SU-DHL-6 (cell line): ENCODE measurements at regions not wholly inside any gene's neighbourhood (a gene's known extent, or its start where the extent isn't known, plus 50 kb on each side); places are given as distances from the start of the nearest gene placed in this dataset.

ENCODE experiments used
- H2AFZ ChIP-seq: fragments of 200-600 bp; sonication (generic); 2 replicates; pipeline ENCODE4 v1.6.1; 2014; ENCODE audit warnings: low read depth, mild to moderate bottlenecking, moderate library complexity, mixed read lengths, antibody characterized with exemption, low read length; ENCODE audit not compliant: severe bottlenecking
- H3F3A ChIP-seq: fragments of 200-600 bp; shearing (Covaris generic); 2 replicates; pipeline ENCODE4 v1.6.0; 2016; ENCODE audit warnings: antibody characterized with exemption, mild to moderate bottlenecking; ENCODE audit not compliant: insufficient read depth
- H3K27ac ChIP-seq: fragments of 200-600 bp; sonication (generic); 2 replicates; pipeline ENCODE4 v1.5.1; 2016; ENCODE audit warnings: low read depth, mild to moderate bottlenecking, low read length, moderate library complexity, mixed read lengths
- H3K27me3 ChIP-seq: fragments of 200-600 bp; sonication (generic), shearing (Covaris generic); 2 replicates; pipeline ENCODE4 v1.6.0; 2014; ENCODE audit warnings: mild to moderate bottlenecking, low read length
- H3K36me3 ChIP-seq: fragments of 200-600 bp; sonication (generic); 2 replicates; pipeline ENCODE4 v1.6.1; 2014; ENCODE audit warnings: mild to moderate bottlenecking, low read length, mixed read lengths
- H3K4me2 ChIP-seq: fragments of 300-600, 200-600 bp; shearing (Covaris generic), sonication (generic); 2 replicates; pipeline ENCODE4 v1.6.0; 2014; ENCODE audit warnings: low read length, low read depth, mild to moderate bottlenecking; ENCODE audit not compliant: poor library complexity, severe bottlenecking
- H3K4me3 ChIP-seq: fragments of 200-600 bp; sonication (generic); 2 replicates; pipeline ENCODE4 v1.5.1; 2014; ENCODE audit warnings: antibody characterized with exemption, low read length, mild to moderate bottlenecking, mixed read lengths; ENCODE audit not compliant: insufficient read depth, poor library complexity, severe bottlenecking
- H3K79me2 ChIP-seq: fragments of 200-600 bp; sonication (generic); 2 replicates; pipeline ENCODE4 v1.6.1; 2014; ENCODE audit warnings: mild to moderate bottlenecking, low read length, moderate library complexity; ENCODE audit not compliant: insufficient read depth
- H3K9ac ChIP-seq: fragments of 200-600 bp; sonication (generic); 2 replicates; pipeline ENCODE4 v1.7.0; 2014; ENCODE audit warnings: mild to moderate bottlenecking, low read length
- H3K9me2 ChIP-seq: fragments of 200-600 bp; sonication (generic); replicated peaks from 2 replicates; pipeline ENCODE4 v1.6.1; 2014; ENCODE audit warnings: low read length; ENCODE audit not compliant: insufficient read depth
- H3K9me3 ChIP-seq: fragments of 200-600 bp; sonication (generic); 2 replicates; pipeline ENCODE4 v1.6.1; 2014; ENCODE audit warnings: low read length, mixed read lengths; ENCODE audit not compliant: insufficient read depth
- H4K20me1 ChIP-seq: fragments of 200-600 bp; sonication (generic); 2 replicates; pipeline ENCODE4 v1.6.1; 2014; ENCODE audit warnings: low read depth, mild to moderate bottlenecking, antibody characterized with exemption, low read length, moderate library complexity, mixed read lengths
- EZH2phosphoT487 ChIP-seq: fragments of 200-600 bp; sonication (generic), shearing (Covaris generic); conservative IDR thresholded peaks from 2 replicates; pipeline ENCODE4 v1.6.1; 2018; ENCODE audit warnings: mild to moderate bottlenecking, antibody characterized with exemption, low read length, moderate library complexity, mixed read lengths
- TF ChIP-seq, protein P1 (sequence below): fragments of 200-600 bp; sonication (generic); IDR thresholded peaks from one replicate; pipeline ENCODE4 v1.5.1; 2017; ENCODE audit warnings: antibody characterized with exemption, mild to moderate bottlenecking, low read length, moderate library complexity; ENCODE audit not compliant: insufficient read depth, poor library complexity, severe bottlenecking

DNA sequence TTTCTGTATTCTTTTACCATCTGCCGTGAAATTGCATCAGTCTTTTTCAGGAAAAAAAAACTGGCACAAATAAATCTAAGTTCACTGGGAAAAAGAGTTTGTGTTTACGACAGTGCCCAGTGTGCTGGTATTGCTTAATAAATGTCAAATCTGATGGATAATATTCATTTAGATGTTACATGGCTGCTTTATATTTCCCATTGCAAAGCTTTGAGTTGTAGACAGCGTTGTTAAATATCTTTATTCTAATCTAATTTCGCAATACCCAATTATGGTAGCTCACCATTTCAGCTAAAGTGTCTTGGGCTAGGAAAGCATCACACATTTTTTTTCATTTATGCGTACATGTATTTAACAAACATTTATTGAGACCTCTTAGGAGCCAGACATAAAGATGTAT, 1994.5 kb upstream of the FLRT2 start:
- H3K9me2 ChIP-seq: no peaks in the 10 kb centered on the region
- no peak overlapping the region for H3K4me2 ChIP-seq
- H3K27me3 ChIP-seq: no peaks in the 10 kb centered on the region
- no peaks in the 10 kb centered on the region for H4K20me1 ChIP-seq
- no peak overlapping the region for H3K9ac ChIP-seq
- no peaks in the 10 kb centered on the region for H3K79me2 ChIP-seq
- no peaks in the 10 kb centered on the region for H3F3A ChIP-seq
- no peak overlapping the region for H2AFZ ChIP-seq
- H3K36me3 ChIP-seq: no peaks in the 10 kb centered on the region
- no peak overlapping the region for H3K27ac ChIP-seq
- no peak for TF ChIP-seq EZH2phosphoT487
- TF ChIP-seq, protein P1, sequence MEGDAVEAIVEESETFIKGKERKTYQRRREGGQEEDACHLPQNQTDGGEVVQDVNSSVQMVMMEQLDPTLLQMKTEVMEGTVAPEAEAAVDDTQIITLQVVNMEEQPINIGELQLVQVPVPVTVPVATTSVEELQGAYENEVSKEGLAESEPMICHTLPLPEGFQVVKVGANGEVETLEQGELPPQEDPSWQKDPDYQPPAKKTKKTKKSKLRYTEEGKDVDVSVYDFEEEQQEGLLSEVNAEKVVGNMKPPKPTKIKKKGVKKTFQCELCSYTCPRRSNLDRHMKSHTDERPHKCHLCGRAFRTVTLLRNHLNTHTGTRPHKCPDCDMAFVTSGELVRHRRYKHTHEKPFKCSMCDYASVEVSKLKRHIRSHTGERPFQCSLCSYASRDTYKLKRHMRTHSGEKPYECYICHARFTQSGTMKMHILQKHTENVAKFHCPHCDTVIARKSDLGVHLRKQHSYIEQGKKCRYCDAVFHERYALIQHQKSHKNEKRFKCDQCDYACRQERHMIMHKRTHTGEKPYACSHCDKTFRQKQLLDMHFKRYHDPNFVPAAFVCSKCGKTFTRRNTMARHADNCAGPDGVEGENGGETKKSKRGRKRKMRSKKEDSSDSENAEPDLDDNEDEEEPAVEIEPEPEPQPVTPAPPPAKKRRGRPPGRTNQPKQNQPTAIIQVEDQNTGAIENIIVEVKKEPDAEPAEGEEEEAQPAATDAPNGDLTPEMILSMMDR: no peak
- H3K4me3 ChIP-seq: no peak overlapping the region
- no peaks in the 10 kb centered on the region for H3K9me3 ChIP-seq

DNA sequence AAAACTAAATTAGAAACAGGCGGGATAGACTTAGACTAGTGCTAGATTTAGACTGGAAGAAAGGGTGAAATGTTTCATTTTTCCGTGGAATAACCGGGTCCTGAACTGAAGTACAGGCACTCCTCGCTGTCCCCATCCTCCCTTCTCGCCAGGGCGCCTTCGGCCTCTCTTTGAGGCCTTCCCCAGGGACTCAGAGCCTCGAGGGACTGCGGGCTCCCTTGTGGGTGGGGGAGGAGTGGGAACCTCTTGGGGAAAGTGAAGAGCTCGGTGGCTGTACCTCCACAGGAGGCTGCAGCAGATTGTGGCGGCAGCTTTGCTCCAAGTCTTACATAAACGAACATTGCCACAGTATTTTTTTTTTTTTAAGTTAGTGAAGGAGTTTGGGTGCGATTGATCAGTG, 1988.8 kb upstream of the FLRT2 start:
- H3K4me2 ChIP-seq: no peak overlapping the region
- H3K9me3 ChIP-seq: no peaks in the 10 kb centered on the region
- H3K9ac ChIP-seq: no peak overlapping the region
- H2AFZ ChIP-seq: no peak overlapping the region
- H3F3A ChIP-seq: no peaks in the 10 kb centered on the region
- H3K9me2 ChIP-seq: no peaks in the 10 kb centered on the region
- H3K36me3 ChIP-seq: no peaks in the 10 kb centered on the region
- H3K4me3 ChIP-seq: no peak overlapping the region
- TF ChIP-seq, protein P1: no peak
- TF ChIP-seq EZH2phosphoT487: no peak
- no peaks in the 10 kb centered on the region for H4K20me1 ChIP-seq
- H3K27me3 ChIP-seq: no peaks in the 10 kb centered on the region
- no peak overlapping the region for H3K27ac ChIP-seq
- no peaks in the 10 kb centered on the region for H3K79me2 ChIP-seq

DNA sequence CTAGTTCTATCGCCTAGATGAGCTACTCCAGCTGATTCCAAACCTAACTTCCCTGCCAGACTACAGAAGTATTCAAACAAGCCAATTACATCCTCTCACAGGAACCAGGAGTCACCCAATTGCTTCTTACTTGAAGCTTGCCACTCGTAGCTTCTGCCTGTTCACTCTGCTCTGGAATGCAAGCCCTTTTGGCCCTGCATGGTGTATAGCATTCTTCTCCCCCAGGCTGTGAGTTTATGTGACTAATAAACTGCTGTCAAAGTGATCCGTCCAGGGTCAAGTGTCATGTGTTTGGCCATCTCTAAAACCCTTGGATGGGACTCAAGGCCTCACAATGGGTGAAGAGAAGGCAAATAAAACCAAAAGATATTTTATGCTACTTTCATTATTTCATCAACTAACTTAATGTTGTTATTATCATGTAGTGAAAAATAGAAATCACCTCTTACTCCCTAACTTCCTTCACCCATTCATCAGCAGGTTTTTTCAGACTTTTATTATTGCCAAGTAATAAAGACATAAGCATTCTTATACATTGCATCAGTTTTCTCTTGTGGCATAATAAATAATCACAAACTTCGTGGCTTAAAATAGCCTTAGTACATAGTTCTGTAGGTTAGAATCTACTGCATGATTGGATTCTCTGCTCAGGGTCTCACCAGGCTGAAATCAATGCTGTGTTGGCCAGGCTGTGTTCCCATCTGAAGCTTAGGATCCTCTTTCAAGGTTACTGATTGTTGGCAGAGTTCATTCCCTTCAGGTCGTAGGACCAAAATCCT, 1981.7 kb upstream of the FLRT2 start:
- Histone ChIP-seq H3K9me3 (no peaks in the 10 kb centered on the region), H3K79me2 (no peaks in the 10 kb centered on the region), H3K4me3 (no peak overlapping the region), H3K9me2 (no peaks in the 10 kb centered on the region), H3K27ac (no peak overlapping the region), H3K9ac (no peak overlapping the region), H3K36me3 (no peaks in the 10 kb centered on the region), H2AFZ (no peak overlapping the region), H3F3A (no peaks in the 10 kb centered on the region), H3K27me3 (no peaks in the 10 kb centered on the region), H3K4me2 (no peak overlapping the region), H4K20me1 (no peaks in the 10 kb centered on the region)
- TF ChIP-seq, protein P1: no peak
- TF ChIP-seq EZH2phosphoT487: no peak
